GM12878 (cell line): ENCODE measurements at regions not wholly inside any gene's neighbourhood (a gene's known extent, or its start where the extent isn't known, plus 50 kb on each side); places are given as distances from the start of the nearest gene placed in this dataset.

Experiments
- ATAC-seq: fragments of 200-7000 bp; cut with Tn5 transposase; 3 replicates; pipeline ENCODE4 v1.9.1; 2020; ENCODE audit warnings: mild to moderate bottlenecking, moderate library complexity
- BruUV-seq: library from RNA; stranded (reverse); fragments of 400-500 nt; replicated peaks from 2 replicates; lab custom pipeline; 2021; lab: Mats Ljungman, UMichigan
- CTCF ChIA-PET: fragments of 300-600 bp; sonication (Branson Sonifier 250); formaldehyde crosslinking; extraction: SDS; loops from one replicate; lab custom pipeline; 2021; ENCODE audit warnings: inconsistent platforms; lab: Yijun Ruan, JAX
- POLR2A ChIA-PET: fragments of 350-600 bp; formaldehyde crosslinking; extraction: SDS; loops from one replicate; lab custom pipeline; 2021; ENCODE audit warnings: inconsistent platforms; lab: Charles Lee
- RAD21 ChIA-PET: fragments of 300-600 bp; sonication (Branson Sonifier 250); formaldehyde crosslinking; loops from one replicate; lab custom pipeline; 2023; ENCODE audit warnings: antibody characterized with exemption; ENCODE audit not compliant: unreplicated experiment; lab: Charles Lee
- SMC1A ChIA-PET: fragments of 300-600 bp; sonication (Branson Sonifier 250); formaldehyde crosslinking; loops from one replicate; lab custom pipeline; 2023; ENCODE audit not compliant: unreplicated experiment, uncharacterized antibody; lab: Charles Lee
- DNase-seq: peaks from one replicate; pipeline ENCODE4 v3.0.0-alpha.2; 2011; ENCODE audit warnings: low read depth, low spot score
- FAIRE-seq: peaks from 3 replicates; lab custom pipeline; 2011; peaks lifted over from hg19 to GRCh38; lab: Jason Lieb, UNC
- H2AFZ ChIP-seq: 2 replicates; pipeline ENCODE4 v1.6.0; 2011; ENCODE audit warnings: low read depth, low read length, control low read depth; ENCODE audit not compliant: control insufficient read depth
- H3K27ac ChIP-seq: 2 replicates; pipeline ENCODE4 v1.5.1; 2011; ENCODE audit warnings: control low read depth; ENCODE audit not compliant: control insufficient read depth, insufficient read depth
- H3K27me3 ChIP-seq, 2 experiments: replicated peaks in 1 of 2; 2 replicates each; pipeline versions ENCODE4 v1.6.0 to v1.6.1; 2011; ENCODE audit warnings: low read length in 1 of 2; ENCODE audit not compliant: control insufficient read depth in 2 of 2, insufficient read depth in 2 of 2
- H3K36me3 ChIP-seq, 2 experiments: 2 replicates each; pipeline ENCODE4 v1.5.1; 2011; ENCODE audit warnings: low read length in 1 of 2; ENCODE audit not compliant: control insufficient read depth in 2 of 2, insufficient read depth in 2 of 2
- H3K4me1 ChIP-seq: 2 replicates; pipeline ENCODE4 v1.6.1; 2011; ENCODE audit warnings: mild to moderate bottlenecking, low read length, moderate library complexity, mixed read lengths; ENCODE audit not compliant: control insufficient read depth, insufficient read depth
- H3K4me2 ChIP-seq: 2 replicates; pipeline ENCODE4 v1.6.0; 2011; ENCODE audit warnings: control low read depth; ENCODE audit not compliant: control insufficient read depth, insufficient read depth
- H3K4me3 ChIP-seq: fragments of 200-600 bp; sonication (generic); 2 replicates; pipeline ENCODE4 v1.5.1; 2016
- H3K79me2 ChIP-seq: 2 replicates; pipeline ENCODE4 v1.6.0; 2011; ENCODE audit warnings: low read length; ENCODE audit not compliant: control insufficient read depth, insufficient read depth
- H3K9ac ChIP-seq: 2 replicates; pipeline ENCODE4 v1.8.0; 2011; ENCODE audit warnings: low read length, control low read depth, mixed read lengths; ENCODE audit not compliant: control insufficient read depth, insufficient read depth
- H3K9me3 ChIP-seq: replicated peaks from 3 replicates; pipeline ENCODE4 v1.5.1; 2011; ENCODE audit warnings: mild to moderate bottlenecking, low read length; ENCODE audit not compliant: control insufficient read depth, insufficient read depth
- H4K20me1 ChIP-seq: 2 replicates; pipeline ENCODE4 v1.6.0; 2011; ENCODE audit not compliant: control insufficient read depth, insufficient read depth
- BHLHE40 ChIP-seq, 2 experiments: fragments of 450-650 bp in 1 of 2; IDR thresholded peaks; 2 replicates each; pipeline ENCODE4 v1.6.1; 2011 to 2017; ENCODE audit warnings: low read depth in 2 of 2, borderline replicate concordance in 1 of 2, improper control_type of control experiment in 1 of 2, low read length in 1 of 2, mild to moderate bottlenecking in 1 of 2
- FOXM1 ChIP-seq: IDR thresholded peaks from 2 replicates; pipeline ENCODE4 v1.6.1; 2012; ENCODE audit warnings: low read depth, mild to moderate bottlenecking, inconsistent platforms, low read length, moderate library complexity
- HDAC2 ChIP-seq: fragments of 200-600 bp; sonication (generic); IDR thresholded peaks from 2 replicates; pipeline ENCODE4 v1.6.1; 2017
- HDGF ChIP-seq: fragments of 450-650 bp; IDR thresholded peaks from 2 replicates; pipeline ENCODE4 v1.6.1; 2016; ENCODE audit warnings: antibody characterized with exemption
- MXI1 ChIP-seq: fragments of 150-350 bp; IDR thresholded peaks from 2 replicates; pipeline ENCODE4 v1.6.1; 2011; ENCODE audit warnings: low read depth, mild to moderate bottlenecking, inconsistent platforms, low read length, improper control_type of control experiment
- POU2F2 ChIP-seq: IDR thresholded peaks from 3 replicates; pipeline ENCODE4 v1.6.1; 2011; ENCODE audit warnings: low read depth, mild to moderate bottlenecking, low read length, borderline replicate concordance
- RUNX3 ChIP-seq: IDR thresholded peaks from 2 replicates; pipeline ENCODE4 v1.6.1; 2012; ENCODE audit warnings: low read length, inconsistent platforms
- ZNF274 ChIP-seq: IDR thresholded peaks from one replicate; pipeline ENCODE4 v1.8.0; 2011; ENCODE audit not compliant: insufficient read length, insufficient read depth
- WGBS: methylation state at CpG from one replicate; pipeline ENCODE4 v1.1.6; 2016; ENCODE audit warnings: low lambda C conversion rate; ENCODE audit not compliant: insufficient replicate concordance, insufficient coverage; ENCODE audit errors: missing lambda C conversion rate; 5-methylcytosine and 5-hydroxymethylcytosine counted together
- in situ Hi-C: fragments of 300-500 bp; cut with MboI; formaldehyde crosslinking; loops from 9 replicates; pipeline ENCODE4 v1.14.3; 2018; ENCODE audit warnings: mixed read lengths
- intact Hi-C: fragments of 100-400 bp; cut with micrococcal nuclease; formaldehyde crosslinking; loops from one replicate; pipeline ENCODE4 v1.14.2; 2022; ENCODE audit not compliant: unreplicated experiment
- TF ChIP-seq, protein P1 (sequence below): IDR thresholded peaks from 2 replicates; pipeline ENCODE4 v1.6.1; 2012; ENCODE audit warnings: mild to moderate bottlenecking, low read depth, low read length

DNA sequence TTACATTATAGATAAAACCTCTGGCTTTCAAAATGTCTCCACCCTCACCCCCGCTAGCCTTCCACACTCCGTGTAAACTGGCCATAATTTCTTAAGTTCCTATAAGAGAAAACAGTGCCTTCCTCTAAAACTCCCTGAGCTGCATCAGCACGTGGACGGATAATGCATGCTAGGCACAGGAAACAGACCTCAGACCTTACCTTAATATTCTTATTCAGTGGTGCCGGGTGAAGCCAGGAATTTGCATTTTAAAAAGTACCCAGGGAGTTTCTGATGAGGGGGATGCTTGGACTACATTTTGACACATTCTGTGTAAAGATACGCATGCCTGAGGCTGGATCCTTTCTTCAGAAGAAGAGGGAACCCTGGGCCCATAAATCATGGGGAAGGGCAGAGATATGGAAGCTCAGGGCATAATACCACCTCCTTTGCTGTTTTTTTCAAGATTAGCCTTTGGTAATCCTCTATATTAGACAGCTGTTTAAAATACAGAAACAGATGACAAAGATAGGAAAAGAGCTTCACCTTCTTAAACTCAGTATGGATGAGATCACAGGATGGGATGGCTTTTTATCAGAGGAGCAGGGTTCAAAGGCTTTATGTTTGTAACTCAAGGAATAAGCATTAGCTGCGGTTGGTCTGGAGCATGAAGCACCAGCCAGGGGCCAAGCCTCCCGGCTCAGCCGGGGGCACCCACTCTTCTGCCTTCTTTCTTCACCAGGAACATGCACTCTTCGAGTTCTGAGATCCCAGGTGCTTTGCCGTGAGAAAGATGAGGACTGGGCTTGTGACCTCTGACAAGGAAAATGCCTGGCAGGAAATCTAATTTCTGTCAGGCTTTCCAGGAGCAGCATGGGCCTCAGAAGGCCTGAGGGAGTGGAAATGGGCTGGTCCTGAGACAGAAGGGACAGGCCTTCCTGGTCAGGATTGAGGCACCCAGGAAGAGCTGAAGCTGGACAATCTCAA lies 218.1 kb upstream of the SOX4 start:
- POLR2A ChIA-PET, result no interaction called here
- no peaks in the 10 kb centered on the region for H3K9me3 ChIP-seq
- peaks cover 8% of the 10 kb centered on the region for H3K4me1 ChIP-seq
- peak overlapping the region; percentile 73 for H2AFZ ChIP-seq
- TF ChIP-seq POU2F2 (peak; percentile 31; the same call in 1 of the 3 replicates), BHLHE40 (IDR thresholded peaks at IDR 0.05; ENCODE audit: borderline replicate concordance in 1 of 2, low read depth in 2 of 2, low read length in 1 of 2) (peak; percentile 49 to 60; a peak in 2 of 4 replicates), FOXM1 (no peak), HDGF (no peak), RUNX3 (peak; percentile 23; the same call in 1 of the 2 replicates)
- TF ChIP-seq, all 136 proteins: peak for 3
- H3K4me3 ChIP-seq, result no peak overlapping the region
- no peak overlapping the region for H3K27ac ChIP-seq
- ChIA-PET RAD21 (interaction anchor here (1.6 kb wide), 1 partner anchor 214 kb away, joined by 4 read pairs; no protein-coding TSS in a partner anchor), CTCF (interaction anchor here (1.0 kb wide), 1 partner anchor 213 kb away, joined by 4 read pairs; no protein-coding TSS in a partner anchor), SMC1A (interaction anchor here (0.5 to 1.4 kb wide), 5 partner anchors 44 to 950 kb away, joined by 3 read pairs; no protein-coding TSS in a partner anchor)
- WGBS, result 39% methylated on average over 11 of the region's 11 CpGs
- FAIRE-seq (no peak), DNase-seq (peak; percentile 19), ATAC-seq (peak; percentile 83)
- H3K27me3 ChIP-seq, result no peaks in the 10 kb centered on the region
- no TSS peak for BruUV-seq
- no peaks in the 10 kb centered on the region for H3K36me3 ChIP-seq
- no peaks in the 10 kb centered on the region for H4K20me1 ChIP-seq
- no peak overlapping the region for H3K9ac ChIP-seq
- intact Hi-C loops, result no loop called here
- no peaks in the 10 kb centered on the region for H3K79me2 ChIP-seq
- H3K4me2 ChIP-seq, result no peak overlapping the region
- in situ Hi-C loops, result no loop called here

DNA sequence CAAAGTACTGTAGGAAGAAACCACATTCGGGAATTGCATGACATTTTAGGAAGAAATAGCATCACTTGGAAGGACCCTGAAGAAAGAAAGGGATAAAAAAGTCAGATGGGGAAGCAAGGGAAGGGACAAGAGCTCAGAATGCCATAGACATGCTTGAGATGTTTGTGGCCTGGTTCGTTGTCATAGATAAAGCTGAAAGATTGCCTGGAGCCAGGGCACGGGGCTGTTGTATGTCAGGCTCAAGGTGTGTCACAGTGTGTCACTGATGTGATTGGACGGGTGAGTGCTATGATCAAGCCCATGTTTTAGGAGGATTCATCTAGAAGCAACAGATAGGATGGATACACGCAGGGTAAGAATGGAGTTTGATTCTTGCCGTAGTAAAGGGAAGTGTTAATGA lies 216.2 kb upstream of the SOX4 start:
- POLR2A ChIA-PET, result no interaction called here
- Histone ChIP-seq H3K4me2 (no peak overlapping the region), H2AFZ (no peak overlapping the region), H3K9me3 (no peaks in the 10 kb centered on the region), H3K4me3 (no peak overlapping the region), H3K27ac (no peak overlapping the region), H3K4me1 (peaks cover 8% of the 10 kb centered on the region), H3K79me2 (no peaks in the 10 kb centered on the region), H3K27me3 (no peaks in the 10 kb centered on the region), H4K20me1 (no peaks in the 10 kb centered on the region), H3K36me3 (no peaks in the 10 kb centered on the region), H3K9ac (no peak overlapping the region)
- RAD21 ChIA-PET, result no interaction called here
- SMC1A ChIA-PET, result interaction anchor here (1.0 kb wide), 1 partner anchor 16 kb away, joined by 3 read pairs; no protein-coding TSS in a partner anchor
- FAIRE-seq (no peak), ATAC-seq (no peak), DNase-seq (no peak)
- WGBS, result 83% methylated on average over 6 of the region's 6 CpGs
- CTCF ChIA-PET, result no interaction called here
- BruUV-seq, result no TSS peak
- TF ChIP-seq ZNF274 (no peak), MXI1 (no peak), HDAC2 (no peak)
- TF ChIP-seq, protein P1, sequence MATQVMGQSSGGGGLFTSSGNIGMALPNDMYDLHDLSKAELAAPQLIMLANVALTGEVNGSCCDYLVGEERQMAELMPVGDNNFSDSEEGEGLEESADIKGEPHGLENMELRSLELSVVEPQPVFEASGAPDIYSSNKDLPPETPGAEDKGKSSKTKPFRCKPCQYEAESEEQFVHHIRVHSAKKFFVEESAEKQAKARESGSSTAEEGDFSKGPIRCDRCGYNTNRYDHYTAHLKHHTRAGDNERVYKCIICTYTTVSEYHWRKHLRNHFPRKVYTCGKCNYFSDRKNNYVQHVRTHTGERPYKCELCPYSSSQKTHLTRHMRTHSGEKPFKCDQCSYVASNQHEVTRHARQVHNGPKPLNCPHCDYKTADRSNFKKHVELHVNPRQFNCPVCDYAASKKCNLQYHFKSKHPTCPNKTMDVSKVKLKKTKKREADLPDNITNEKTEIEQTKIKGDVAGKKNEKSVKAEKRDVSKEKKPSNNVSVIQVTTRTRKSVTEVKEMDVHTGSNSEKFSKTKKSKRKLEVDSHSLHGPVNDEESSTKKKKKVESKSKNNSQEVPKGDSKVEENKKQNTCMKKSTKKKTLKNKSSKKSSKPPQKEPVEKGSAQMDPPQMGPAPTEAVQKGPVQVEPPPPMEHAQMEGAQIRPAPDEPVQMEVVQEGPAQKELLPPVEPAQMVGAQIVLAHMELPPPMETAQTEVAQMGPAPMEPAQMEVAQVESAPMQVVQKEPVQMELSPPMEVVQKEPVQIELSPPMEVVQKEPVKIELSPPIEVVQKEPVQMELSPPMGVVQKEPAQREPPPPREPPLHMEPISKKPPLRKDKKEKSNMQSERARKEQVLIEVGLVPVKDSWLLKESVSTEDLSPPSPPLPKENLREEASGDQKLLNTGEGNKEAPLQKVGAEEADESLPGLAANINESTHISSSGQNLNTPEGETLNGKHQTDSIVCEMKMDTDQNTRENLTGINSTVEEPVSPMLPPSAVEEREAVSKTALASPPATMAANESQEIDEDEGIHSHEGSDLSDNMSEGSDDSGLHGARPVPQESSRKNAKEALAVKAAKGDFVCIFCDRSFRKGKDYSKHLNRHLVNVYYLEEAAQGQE, result no peak
- in situ Hi-C loops (no loop called here), intact Hi-C loops (no loop called here)
